ENCODE measurements at regions not wholly inside any gene's neighbourhood (a gene's known extent, or its start where the extent isn't known, plus 50 kb on each side); places are given as distances from the start of the nearest gene placed in this dataset.

GRCh38 chr20:22675341-22675740, 91.0 kb upstream of the FOXA2 start:
- no peak for DNase-seq (ENCODE audit: low read depth)
- H3K4me3 ChIP-seq (ENCODE audit: control insufficient read depth, low read depth, low read length), result no peak overlapping the region
- TF ChIP-seq CTCF (conservative IDR thresholded peaks at IDR 0.05; ENCODE audit: control insufficient read depth, insufficient read depth, low read depth, low read length), result no peak

- no peak for DNase-seq (ENCODE audit: low read depth)
Observed at GRCh38 chr20:22678678-22679077, 94.3 kb upstream of the FOXA2 start.

GRCh38 chr20:22679197-22679596, 94.8 kb upstream of the FOXA2 start:
- DNase-seq (ENCODE audit: low read depth), result no peak
- TF ChIP-seq CTCF (conservative IDR thresholded peaks at IDR 0.05; ENCODE audit: control insufficient read depth, insufficient read depth, low read depth, low read length), result no peak
- no peak overlapping the region for H3K4me3 ChIP-seq (ENCODE audit: control insufficient read depth, low read depth, low read length)

More at GRCh38 chr20:22678678-22679077, 94.3 kb upstream of the FOXA2 start:
- H3K4me3 ChIP-seq (ENCODE audit: control insufficient read depth, low read depth, low read length), result no peak overlapping the region
- no peak for TF ChIP-seq CTCF (conservative IDR thresholded peaks at IDR 0.05; ENCODE audit: control insufficient read depth, insufficient read depth, low read depth, low read length)

GRCh38 chr20:22680031-22680740, 95.8 kb upstream of the FOXA2 start:
- TF ChIP-seq CTCF (conservative IDR thresholded peaks at IDR 0.05; ENCODE audit: control insufficient read depth, insufficient read depth, low read depth, low read length), result no peak
- H3K4me3 ChIP-seq (ENCODE audit: control insufficient read depth, low read depth, low read length), result no peak overlapping the region
- DNase-seq (ENCODE audit: low read depth), result no peak

- no peak overlapping the region for H3K4me3 ChIP-seq (ENCODE audit: control insufficient read depth, low read depth, low read length)
- TF ChIP-seq CTCF (conservative IDR thresholded peaks at IDR 0.05; ENCODE audit: control insufficient read depth, insufficient read depth, low read depth, low read length), result no peak
- DNase-seq (ENCODE audit: low read depth), result no peak
Observed at GRCh38 chr20:22681591-22682248, 97.3 kb upstream of the FOXA2 start.

GRCh38 chr20:22682381-22682780, 98.0 kb upstream of the FOXA2 start:
- TF ChIP-seq CTCF (conservative IDR thresholded peaks at IDR 0.05; ENCODE audit: control insufficient read depth, insufficient read depth, low read depth, low read length), result no peak
- no peak for DNase-seq (ENCODE audit: low read depth)
- H3K4me3 ChIP-seq (ENCODE audit: control insufficient read depth, low read depth, low read length), result no peak overlapping the region
